ENCODE measurements at regions not wholly inside any gene's neighbourhood (a gene's known extent, or its start where the extent isn't known, plus 50 kb on each side); places are given as distances from the start of the nearest gene placed in this dataset.

DNA sequence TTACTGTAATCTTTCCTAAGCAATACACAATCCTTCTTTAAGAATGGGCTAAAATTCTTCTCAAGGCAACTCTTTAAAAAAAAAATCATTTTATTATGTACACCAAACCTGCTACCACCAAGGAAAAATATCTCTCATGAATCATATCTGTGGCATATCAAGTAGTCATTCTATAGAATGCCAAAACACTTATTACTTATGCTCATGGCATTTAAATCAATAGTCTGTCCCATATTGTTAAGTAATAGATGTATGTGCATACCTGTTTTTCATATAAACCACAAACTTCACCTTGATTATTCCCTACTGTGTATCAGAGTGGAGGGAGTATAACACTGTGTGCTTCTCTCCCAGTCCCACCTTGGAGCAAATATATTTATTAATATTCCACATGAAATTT is 95.8 kb upstream of the SETBP1 start:
- no peak overlapping the region for H3K27ac Mint-ChIP-seq
- ChIA-PET POLR2A (no interaction called here), CTCF (no interaction called here)
- DNase-seq, result no peak
- H3K9me3 Mint-ChIP-seq, result no peaks in the 10 kb centered on the region
- H3K4me1 ChIP-seq (ENCODE audit: insufficient read depth, low read length), result no peaks in the 10 kb centered on the region
- no peak overlapping the region for H3K4me3 ChIP-seq (ENCODE audit: low read length)
- no peaks in the 10 kb centered on the region for H3K36me3 Mint-ChIP-seq
- H3K4me1 Mint-ChIP-seq, result peaks cover 0 to 2% (median 0%) of the 10 kb centered on the region in 3 donors
- peaks cover 1 to 11% of the 10 kb centered on the region in 2 donors for H3K27me3 Mint-ChIP-seq
- H3K9me3 ChIP-seq (ENCODE audit: low read length), result no peaks in the 10 kb centered on the region
- no peaks in the 10 kb centered on the region for H3K27me3 ChIP-seq (ENCODE audit: insufficient read depth, low read length, poor library complexity, severe bottlenecking)
- H3K36me3 ChIP-seq (ENCODE audit: insufficient read depth, low read length), result no peaks in the 10 kb centered on the region
- H3K27ac ChIP-seq (ENCODE audit: low read depth, low read length), result no peak overlapping the region
- no peak overlapping the region for H3K4me3 Mint-ChIP-seq

DNA sequence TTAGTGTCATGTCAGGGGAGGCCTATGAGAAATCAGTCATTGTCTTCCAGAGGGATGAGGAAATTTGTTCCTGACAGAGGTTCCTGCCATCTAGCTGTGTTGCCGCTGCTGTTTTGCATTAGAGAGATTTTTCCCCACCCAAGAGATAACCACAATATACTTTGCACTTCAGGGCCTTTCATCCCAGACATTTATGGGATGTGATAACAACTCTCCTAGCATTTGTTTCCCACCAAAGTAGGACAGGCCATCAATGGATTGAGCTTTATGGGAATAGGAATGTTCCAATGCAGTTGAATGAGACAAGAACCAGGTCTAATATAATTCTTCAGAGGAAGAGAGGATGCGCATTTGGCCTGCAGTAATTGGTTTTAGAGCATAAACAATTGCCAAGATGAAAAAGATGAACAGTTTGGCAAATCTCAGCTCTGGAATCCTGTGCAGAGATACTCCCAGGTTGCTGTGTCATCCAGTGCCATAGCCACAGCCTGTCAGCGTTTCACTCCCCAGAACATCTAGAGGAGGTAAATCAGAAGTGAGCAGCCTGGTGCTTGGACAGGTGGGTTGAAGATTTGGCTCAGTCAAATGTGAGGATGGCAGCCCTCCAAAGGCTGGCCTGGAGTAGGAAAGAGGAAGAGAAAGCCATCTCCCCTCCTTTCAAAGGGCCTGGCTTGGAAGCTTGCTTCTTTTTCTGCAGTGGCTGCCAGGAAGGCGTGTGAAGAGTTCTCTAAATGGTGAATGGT is 93.7 kb upstream of the SETBP1 start:
- H3K4me1 Mint-ChIP-seq, result no peaks in the 10 kb centered on the region
- Histone ChIP-seq H3K27ac (ENCODE audit: low read depth, low read length) (no peak overlapping the region), H3K4me1 (ENCODE audit: insufficient read depth, low read length) (no peaks in the 10 kb centered on the region), H3K4me3 (ENCODE audit: low read length) (no peak overlapping the region), H3K9me3 (ENCODE audit: low read length) (no peaks in the 10 kb centered on the region), H3K36me3 (ENCODE audit: insufficient read depth, low read length) (no peaks in the 10 kb centered on the region), H3K27me3 (ENCODE audit: insufficient read depth, low read length, poor library complexity, severe bottlenecking) (no peaks in the 10 kb centered on the region)
- ChIA-PET CTCF (no interaction called here), POLR2A (no interaction called here)
- no peak overlapping the region for H3K27ac Mint-ChIP-seq
- no peaks in the 10 kb centered on the region for H3K36me3 Mint-ChIP-seq
- H3K4me3 Mint-ChIP-seq, result no peak overlapping the region
- peaks cover 1 to 14% of the 10 kb centered on the region in 2 donors for H3K27me3 Mint-ChIP-seq
- H3K9me3 Mint-ChIP-seq, result no peaks in the 10 kb centered on the region
- no peak for DNase-seq

DNA sequence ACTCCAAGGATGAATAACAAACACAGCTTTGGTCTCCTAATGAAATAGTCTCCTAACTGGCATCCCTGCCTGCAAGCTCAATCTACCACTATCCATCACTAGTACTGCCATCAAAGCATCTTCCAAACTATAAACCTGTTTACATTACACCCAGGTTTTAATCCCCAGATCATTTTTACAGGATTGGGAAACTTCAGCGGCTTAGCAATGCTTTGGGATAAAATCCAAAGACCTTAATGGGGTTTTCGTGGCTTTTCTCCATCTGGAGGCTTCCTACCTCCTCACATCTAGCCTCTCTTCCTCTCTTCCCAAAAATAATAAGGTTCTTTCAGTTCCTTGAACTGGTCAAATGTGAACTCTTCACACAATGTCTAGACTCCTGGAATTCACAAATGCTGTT is 92.2 kb upstream of the SETBP1 start:
- peaks cover 1 to 15% of the 10 kb centered on the region in 2 donors for H3K27me3 Mint-ChIP-seq
- no peaks in the 10 kb centered on the region for H3K9me3 Mint-ChIP-seq
- Histone ChIP-seq H3K9me3 (ENCODE audit: low read length) (no peaks in the 10 kb centered on the region), H3K36me3 (ENCODE audit: insufficient read depth, low read length) (no peaks in the 10 kb centered on the region), H3K4me3 (ENCODE audit: low read length) (no peak overlapping the region), H3K4me1 (ENCODE audit: insufficient read depth, low read length) (no peaks in the 10 kb centered on the region), H3K27ac (ENCODE audit: low read depth, low read length) (no peak overlapping the region), H3K27me3 (ENCODE audit: insufficient read depth, low read length, poor library complexity, severe bottlenecking) (no peaks in the 10 kb centered on the region)
- no peak overlapping the region for H3K27ac Mint-ChIP-seq
- no peak overlapping the region for H3K4me3 Mint-ChIP-seq
- POLR2A ChIA-PET, result no interaction called here
- no peaks in the 10 kb centered on the region for H3K36me3 Mint-ChIP-seq
- H3K4me1 Mint-ChIP-seq, result no peaks in the 10 kb centered on the region
- no peak for DNase-seq
- CTCF ChIA-PET, result no interaction called here

DNA sequence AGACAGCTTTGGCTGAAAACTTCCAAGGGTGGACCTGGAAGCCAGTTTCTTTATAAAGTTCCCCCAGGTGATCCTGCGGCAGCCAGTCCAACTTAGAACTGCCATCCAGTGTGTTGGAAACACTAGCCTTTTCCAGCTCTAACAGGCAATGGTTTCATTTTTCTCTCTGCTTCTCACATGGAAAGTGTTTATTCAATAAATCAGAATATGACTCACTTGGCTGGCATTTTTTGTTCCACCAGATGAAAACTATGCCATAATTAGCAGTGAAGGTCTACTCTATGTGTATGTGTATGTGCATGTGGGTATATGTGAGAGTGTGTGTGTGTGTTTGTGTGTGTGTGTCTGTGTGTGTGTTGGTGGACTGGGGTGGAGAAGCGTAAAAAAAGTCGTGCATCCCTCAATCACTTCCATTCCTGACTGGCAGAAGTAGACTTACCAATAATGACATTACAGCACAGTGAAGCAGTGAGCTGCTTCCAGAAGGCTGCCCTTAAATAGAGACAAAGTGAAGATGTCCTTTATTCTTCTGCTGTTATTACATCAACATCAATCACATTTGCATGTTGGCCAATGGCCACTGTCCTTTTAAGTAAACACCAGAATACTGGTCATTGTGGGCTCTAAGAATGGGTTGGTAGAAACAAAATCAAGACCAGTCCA is 90.9 kb upstream of the SETBP1 start:
- Mint-ChIP-seq H3K27ac (no peak overlapping the region), H3K9me3 (no peaks in the 10 kb centered on the region), H3K4me1 (no peaks in the 10 kb centered on the region), H3K36me3 (no peaks in the 10 kb centered on the region), H3K27me3 (peaks cover 4 to 14% of the 10 kb centered on the region in 2 donors), H3K4me3 (no peak overlapping the region)
- Histone ChIP-seq H3K9me3 (ENCODE audit: low read length) (no peaks in the 10 kb centered on the region), H3K4me1 (ENCODE audit: insufficient read depth, low read length) (no peaks in the 10 kb centered on the region), H3K27ac (ENCODE audit: low read depth, low read length) (no peak overlapping the region), H3K36me3 (ENCODE audit: insufficient read depth, low read length) (no peaks in the 10 kb centered on the region), H3K27me3 (ENCODE audit: insufficient read depth, low read length, poor library complexity, severe bottlenecking) (no peaks in the 10 kb centered on the region), H3K4me3 (ENCODE audit: low read length) (no peak overlapping the region)
- CTCF ChIA-PET, result no interaction called here
- POLR2A ChIA-PET, result no interaction called here
- DNase-seq, result no peak

DNA sequence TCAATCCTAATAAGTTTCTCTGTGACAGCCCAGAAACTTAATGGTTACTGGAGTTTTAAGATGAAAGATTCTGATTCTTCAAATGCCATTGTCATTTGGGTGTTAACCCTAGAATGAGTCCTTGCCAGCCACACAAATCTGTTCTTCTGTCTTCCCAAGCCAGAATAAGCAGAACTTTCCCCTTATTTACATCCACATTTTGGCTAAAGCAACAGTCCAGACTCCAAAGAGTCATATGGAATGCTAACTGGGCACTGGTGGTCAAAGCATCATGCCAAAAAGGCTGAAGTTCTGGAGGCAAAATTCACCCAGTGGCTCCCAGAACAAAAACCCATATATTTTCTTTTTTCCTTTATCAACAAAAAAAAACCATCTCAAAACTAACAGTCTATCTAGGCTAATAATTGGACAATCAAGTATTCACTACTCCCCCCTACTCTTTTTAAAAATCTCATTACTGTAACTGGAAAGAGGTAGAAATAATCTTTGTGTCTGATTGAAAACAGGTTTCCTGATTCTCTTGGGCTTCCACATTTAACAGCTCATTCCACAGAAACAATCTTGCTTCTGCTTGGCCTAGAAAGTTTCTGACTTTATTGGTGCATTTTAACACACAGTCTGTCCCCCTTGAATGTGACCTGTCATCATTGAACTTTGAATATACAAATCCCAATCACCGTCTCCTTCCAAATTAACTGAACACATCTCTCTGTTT is 89.6 kb upstream of the SETBP1 start:
- H3K4me1 ChIP-seq (ENCODE audit: insufficient read depth, low read length), result no peaks in the 10 kb centered on the region
- H3K4me3 Mint-ChIP-seq, result no peak overlapping the region
- CTCF ChIA-PET, result no interaction called here
- no peak for DNase-seq
- H3K27ac ChIP-seq (ENCODE audit: low read depth, low read length), result no peak overlapping the region
- H3K27me3 Mint-ChIP-seq, result peaks cover 4 to 14% of the 10 kb centered on the region in 2 donors
- no peaks in the 10 kb centered on the region for H3K9me3 ChIP-seq (ENCODE audit: low read length)
- H3K27me3 ChIP-seq (ENCODE audit: insufficient read depth, low read length, poor library complexity, severe bottlenecking), result no peaks in the 10 kb centered on the region
- H3K9me3 Mint-ChIP-seq, result no peaks in the 10 kb centered on the region
- no peaks in the 10 kb centered on the region for H3K4me1 Mint-ChIP-seq
- no peaks in the 10 kb centered on the region for H3K36me3 Mint-ChIP-seq
- POLR2A ChIA-PET, result no interaction called here
- H3K27ac Mint-ChIP-seq, result no peak overlapping the region
- no peak overlapping the region for H3K4me3 ChIP-seq (ENCODE audit: low read length)
- H3K36me3 ChIP-seq (ENCODE audit: insufficient read depth, low read length), result no peaks in the 10 kb centered on the region

DNA sequence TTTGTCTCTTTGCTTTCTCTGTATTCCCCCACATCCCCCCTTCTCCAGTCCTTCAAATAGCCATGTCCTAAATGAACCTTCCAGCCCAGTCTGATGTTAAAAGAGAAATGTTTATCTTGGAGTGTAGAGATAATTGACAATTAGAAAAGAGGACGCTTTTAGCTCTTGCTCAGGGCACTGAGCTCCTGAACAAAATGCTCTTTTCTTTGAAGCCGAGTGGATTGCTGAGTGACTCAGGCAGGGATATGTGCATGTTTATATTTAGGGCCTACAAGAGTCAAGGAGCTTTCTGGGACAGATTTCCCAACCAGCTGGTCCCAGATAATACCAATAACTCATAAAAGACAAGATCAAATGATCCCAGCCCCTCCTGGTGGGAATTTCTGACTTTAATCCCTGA is 88.0 kb upstream of the SETBP1 start:
- Mint-ChIP-seq H3K36me3 (no peaks in the 10 kb centered on the region), H3K27ac (no peak overlapping the region)
- H3K27ac ChIP-seq (ENCODE audit: low read depth, low read length), result no peak overlapping the region

DNA sequence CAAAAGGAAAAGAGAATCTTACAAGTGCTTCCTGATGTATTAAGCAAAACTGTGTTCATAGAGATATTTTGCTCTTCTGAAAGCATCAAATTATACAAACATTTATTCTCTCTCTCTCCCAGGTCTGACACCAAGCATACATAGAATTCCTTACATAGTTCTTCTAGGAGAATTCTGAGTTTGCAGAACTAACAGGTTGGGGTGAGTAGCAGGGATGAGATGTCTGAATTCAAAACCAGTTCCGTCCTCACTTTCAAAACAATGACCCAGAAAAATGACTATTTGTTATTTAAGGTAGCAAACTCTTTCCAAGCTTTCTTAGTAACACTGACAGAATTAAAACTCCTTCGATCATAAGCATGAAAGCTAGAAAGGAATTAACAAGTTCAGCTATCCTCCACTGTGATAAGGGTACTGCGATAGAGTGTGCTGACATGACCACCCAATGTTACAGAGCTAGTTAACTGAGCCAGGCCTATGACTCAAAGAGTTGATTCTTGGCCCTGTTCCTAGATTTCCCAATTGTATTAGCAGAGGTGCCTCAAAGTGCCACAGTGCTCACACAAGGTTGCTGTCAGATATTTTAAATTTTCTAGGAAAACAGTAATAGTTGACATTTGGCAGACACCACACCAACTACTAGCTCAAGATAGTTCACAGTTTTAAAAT is 85.8 kb upstream of the SETBP1 start:
- H3K4me1 Mint-ChIP-seq, result peaks cover 0 to 5% (median 0%) of the 10 kb centered on the region in 3 donors
- no peak overlapping the region for H3K27ac Mint-ChIP-seq
- H3K27ac ChIP-seq (ENCODE audit: low read depth, low read length), result no peak overlapping the region
- H3K4me3 Mint-ChIP-seq, result no peak overlapping the region
- DNase-seq, result no peak
- no peaks in the 10 kb centered on the region for H3K4me1 ChIP-seq (ENCODE audit: insufficient read depth, low read length)
- ChIA-PET CTCF (no interaction called here), POLR2A (no interaction called here)
- no peaks in the 10 kb centered on the region for H3K9me3 Mint-ChIP-seq
- no peaks in the 10 kb centered on the region for H3K36me3 ChIP-seq (ENCODE audit: insufficient read depth, low read length)
- H3K9me3 ChIP-seq (ENCODE audit: low read length), result no peaks in the 10 kb centered on the region
- H3K4me3 ChIP-seq (ENCODE audit: low read length), result no peak overlapping the region
- peaks cover 5 to 21% of the 10 kb centered on the region in 2 donors for H3K27me3 Mint-ChIP-seq
- no peaks in the 10 kb centered on the region for H3K27me3 ChIP-seq (ENCODE audit: insufficient read depth, low read length, poor library complexity, severe bottlenecking)
- no peaks in the 10 kb centered on the region for H3K36me3 Mint-ChIP-seq

More for the DNA sequence above, 88.0 kb upstream of the SETBP1 start:
- Mint-ChIP-seq H3K27me3 (peaks cover 6 to 23% of the 10 kb centered on the region in 2 donors), H3K4me3 (no peak overlapping the region), H3K4me1 (peaks cover 0 to 5% (median 0%) of the 10 kb centered on the region in 3 donors), H3K9me3 (no peaks in the 10 kb centered on the region)
- Histone ChIP-seq H3K27me3 (ENCODE audit: insufficient read depth, low read length, poor library complexity, severe bottlenecking) (no peaks in the 10 kb centered on the region), H3K4me1 (ENCODE audit: insufficient read depth, low read length) (no peaks in the 10 kb centered on the region), H3K4me3 (ENCODE audit: low read length) (no peak overlapping the region), H3K9me3 (ENCODE audit: low read length) (no peaks in the 10 kb centered on the region), H3K36me3 (ENCODE audit: insufficient read depth, low read length) (no peaks in the 10 kb centered on the region)
- no peak for DNase-seq
- CTCF ChIA-PET, result no interaction called here
- POLR2A ChIA-PET, result no interaction called here

DNA sequence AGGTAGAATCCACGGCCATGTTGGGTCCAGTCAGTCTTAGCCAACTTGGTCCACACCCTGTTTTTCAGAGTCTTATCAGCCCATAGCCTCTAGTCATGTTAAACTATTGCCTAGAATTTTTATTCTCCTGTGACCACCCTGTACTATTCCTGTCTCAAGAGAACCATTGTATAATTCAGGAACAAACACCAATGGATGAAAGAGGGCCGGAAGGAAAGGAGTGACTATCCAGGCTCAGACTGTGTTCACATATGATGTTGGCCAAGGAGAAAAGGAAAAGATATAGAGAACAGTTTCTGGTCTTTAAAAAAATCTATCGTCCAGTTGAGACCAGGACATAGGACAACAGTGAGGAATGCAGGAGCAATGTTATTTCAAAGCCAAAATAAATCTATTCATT is 82.9 kb upstream of the SETBP1 start:
- H3K27ac ChIP-seq (ENCODE audit: low read depth, low read length), result no peak overlapping the region
- CTCF ChIA-PET, result no interaction called here
- no peaks in the 10 kb centered on the region for H3K27me3 ChIP-seq (ENCODE audit: insufficient read depth, low read length, poor library complexity, severe bottlenecking)
- H3K36me3 ChIP-seq (ENCODE audit: insufficient read depth, low read length), result no peaks in the 10 kb centered on the region
- POLR2A ChIA-PET, result no interaction called here
- H3K4me3 ChIP-seq (ENCODE audit: low read length), result no peak overlapping the region
- H3K9me3 ChIP-seq (ENCODE audit: low read length), result no peaks in the 10 kb centered on the region
- no peak for DNase-seq
- no peaks in the 10 kb centered on the region for H3K4me1 ChIP-seq (ENCODE audit: insufficient read depth, low read length)
- peaks cover 5 to 24% of the 10 kb centered on the region in 2 donors for H3K27me3 Mint-ChIP-seq
- H3K4me3 Mint-ChIP-seq, result no peak overlapping the region
- H3K36me3 Mint-ChIP-seq, result no peaks in the 10 kb centered on the region
- H3K9me3 Mint-ChIP-seq, result no peaks in the 10 kb centered on the region
- H3K27ac Mint-ChIP-seq, result no peak overlapping the region
- H3K4me1 Mint-ChIP-seq, result peaks cover 0 to 5% (median 0%) of the 10 kb centered on the region in 3 donors

All from CD8-positive, alpha-beta memory T cell (primary cell).